IMR-90 (cell line): ENCODE measurements at regions not wholly inside any gene's neighbourhood (a gene's known extent, or its start where the extent isn't known, plus 50 kb on each side); places are given as distances from the start of the nearest gene placed in this dataset.

ENCODE experiments used
- ATAC-seq: fragments of 200-7000 bp; cut with Tn5 transposase; 2 replicates; pipeline ENCODE4 v1.9.1; 2020; ENCODE audit warnings: low read depth, mild to moderate bottlenecking, moderate library complexity
- BruUV-seq: library from RNA; stranded (reverse); fragments of 400-500 nt; replicated peaks from 2 replicates; lab custom pipeline; 2021; lab: Mats Ljungman, UMichigan
- CTCF ChIA-PET: fragments of 300-600 bp; formaldehyde crosslinking; extraction: SDS; loops from one replicate; lab custom pipeline; 2021; ENCODE audit warnings: antibody characterized with exemption; lab: Yijun Ruan, JAX
- POLR2A ChIA-PET: fragments of 300-600 bp; sonication (Branson Sonifier 250); formaldehyde crosslinking; loops from one replicate; lab custom pipeline; 2022; ENCODE audit warnings: antibody characterized with exemption; ENCODE audit not compliant: unreplicated experiment; lab: Charles Lee
- DNase-seq: peaks from one replicate; pipeline ENCODE4 v3.0.0; 2013
- H2AFZ ChIP-seq: replicated peaks from 2 replicates; pipeline ENCODE3; 2013; ENCODE audit warnings: low read length, mild to moderate bottlenecking; ENCODE audit not compliant: poor library complexity
- H2AK5ac ChIP-seq: 2 replicates; pipeline ENCODE4 v1.6.1; 2013; ENCODE audit warnings: low read depth, low read length, inconsistent platforms
- H2AK9ac ChIP-seq: replicated peaks from 2 replicates; pipeline ENCODE3; 2013; ENCODE audit warnings: mild to moderate bottlenecking, low read depth, low read length, moderate library complexity; ENCODE audit not compliant: poor library complexity
- H2BK120ac ChIP-seq: 2 replicates; pipeline ENCODE4 v1.6.1; 2013; ENCODE audit warnings: low read depth, low read length, inconsistent platforms
- H2BK15ac ChIP-seq: 3 replicates; pipeline ENCODE4 v1.6.1; 2013; ENCODE audit warnings: low read depth, low read length, inconsistent platforms
- H2BK20ac ChIP-seq: 2 replicates; pipeline ENCODE4 v1.6.1; 2013; ENCODE audit warnings: low read depth, mild to moderate bottlenecking, inconsistent platforms, low read length, moderate library complexity
- H2BK5ac ChIP-seq: 2 replicates; pipeline ENCODE4 v1.6.1; 2013; ENCODE audit warnings: mild to moderate bottlenecking, low read depth, low read length, inconsistent platforms; ENCODE audit not compliant: poor library complexity, severe bottlenecking
- H3K14ac ChIP-seq: replicated peaks from 2 replicates; pipeline ENCODE4 v1.6.1; 2013; ENCODE audit warnings: low read depth, low read length, inconsistent platforms
- H3K18ac ChIP-seq: 2 replicates; pipeline ENCODE4 v1.6.1; 2013; ENCODE audit warnings: low read depth, low read length, control low read depth
- H3K23ac ChIP-seq: 2 replicates; pipeline ENCODE4 v1.6.1; 2013; ENCODE audit warnings: low read depth, low read length, inconsistent platforms
- H3K27ac ChIP-seq: 2 replicates; pipeline ENCODE4 v1.5.1; 2013; ENCODE audit warnings: mild to moderate bottlenecking, control low read depth, low read length; ENCODE audit not compliant: insufficient read depth
- H3K27me3 ChIP-seq: 2 replicates; pipeline ENCODE4 v1.6.1; 2013; ENCODE audit warnings: low read length; ENCODE audit not compliant: control insufficient read depth, insufficient read depth
- H3K36me3 ChIP-seq: 2 replicates; pipeline ENCODE4 v1.6.1; 2013; ENCODE audit warnings: low read length, mixed read lengths; ENCODE audit not compliant: control insufficient read depth, insufficient read depth
- H3K4ac ChIP-seq: 2 replicates; pipeline ENCODE4 v1.6.1; 2013; ENCODE audit warnings: low read depth, low read length, inconsistent platforms
- H3K4me1 ChIP-seq: 2 replicates; pipeline ENCODE4 v1.6.1; 2013; ENCODE audit warnings: low read length, mixed read lengths; ENCODE audit not compliant: control insufficient read depth, insufficient read depth
- H3K4me2 ChIP-seq: 2 replicates; pipeline ENCODE4 v1.6.1; 2013; ENCODE audit warnings: low read depth, mild to moderate bottlenecking, control low read depth, low read length, moderate library complexity
- H3K4me3 ChIP-seq: 2 replicates; pipeline ENCODE4 v1.5.1; 2013; ENCODE audit warnings: low read depth, mild to moderate bottlenecking, control low read depth, low read length, moderate library complexity; ENCODE audit not compliant: insufficient read depth
- H3K56ac ChIP-seq: 2 replicates; pipeline ENCODE4 v1.6.1; 2013; ENCODE audit warnings: low read length, inconsistent platforms; ENCODE audit not compliant: insufficient read depth; ENCODE audit errors: extremely low read depth
- H3K79me1 ChIP-seq, 2 experiments: 2 replicates each; pipeline ENCODE4 v1.6.1; 2013; ENCODE audit warnings: low read length in 2 of 2, inconsistent platforms in 1 of 2, low read depth in 1 of 2
- H3K9ac ChIP-seq: 2 replicates; pipeline ENCODE4 v1.6.1; 2013; ENCODE audit warnings: low read depth, low read length, control low read depth
- H3K9me1 ChIP-seq: 2 replicates; pipeline ENCODE4 v1.6.1; 2013; ENCODE audit warnings: low read length, inconsistent platforms; ENCODE audit not compliant: insufficient read depth
- H3K9me3 ChIP-seq: 2 replicates; pipeline ENCODE4 v1.6.1; 2013; ENCODE audit warnings: low read length; ENCODE audit not compliant: control insufficient read depth, insufficient read depth
- H4K20me1 ChIP-seq: 2 replicates; pipeline ENCODE4 v1.6.1; 2013; ENCODE audit warnings: low read length, inconsistent platforms; ENCODE audit not compliant: insufficient read depth
- H4K5ac ChIP-seq: 2 replicates; pipeline ENCODE4 v1.6.1; 2013; ENCODE audit warnings: mild to moderate bottlenecking, low read depth, low read length, control low read depth
- H4K8ac ChIP-seq, 2 experiments: 2 replicates each; pipeline ENCODE4 v1.6.1; 2013; ENCODE audit warnings: low read depth in 2 of 2, low read length in 2 of 2, control low read depth in 1 of 2, inconsistent platforms in 1 of 2
- H4K91ac ChIP-seq: 2 replicates; pipeline ENCODE4 v1.6.1; 2013; ENCODE audit warnings: low read depth, low read length, inconsistent platforms; ENCODE audit not compliant: insufficient read depth
- BHLHE40 ChIP-seq: fragments of 150-350 bp; IDR thresholded peaks from 2 replicates; pipeline ENCODE4 v1.6.1; 2016; ENCODE audit warnings: mild to moderate bottlenecking, low read depth, low read length
- CEBPB ChIP-seq: IDR thresholded peaks from 2 replicates; pipeline ENCODE4 v1.6.1; 2012; ENCODE audit warnings: low read depth, low read length, improper control_type of control experiment
- CHD1 ChIP-seq: IDR thresholded peaks from 2 replicates; pipeline ENCODE4 v1.6.1; 2012; ENCODE audit warnings: low read depth, low read length, improper control_type of control experiment
- CTCF ChIP-seq: conservative IDR thresholded peaks from 2 replicates; pipeline ENCODE4 v1.5.1; 2012; ENCODE audit warnings: mild to moderate bottlenecking, low read depth, low read length, improper control_type of control experiment
- ELK1 ChIP-seq: fragments of 150-350 bp; IDR thresholded peaks from 2 replicates; pipeline ENCODE4 v1.6.1; 2016; ENCODE audit warnings: low read depth, mild to moderate bottlenecking, low read length, moderate library complexity, borderline replicate concordance
- MAFK ChIP-seq: IDR thresholded peaks from 2 replicates; pipeline ENCODE4 v1.6.1; 2012; ENCODE audit warnings: low read depth, low read length, improper control_type of control experiment
- MXI1 ChIP-seq: IDR thresholded peaks from 2 replicates; pipeline ENCODE4 v1.6.1; 2012; ENCODE audit warnings: low read depth, mild to moderate bottlenecking, low read length, moderate library complexity, borderline replicate concordance
- NFE2L2 ChIP-seq: fragments of 150-350 bp; IDR thresholded peaks from 2 replicates; pipeline ENCODE4 v1.6.1; 2016; ENCODE audit warnings: low read depth, mild to moderate bottlenecking, low read length
- POLR2A ChIP-seq: IDR thresholded peaks from 2 replicates; pipeline ENCODE4 v1.6.1; 2012; ENCODE audit warnings: mild to moderate bottlenecking, low read depth, low read length
- RAD21 ChIP-seq: IDR thresholded peaks from 2 replicates; pipeline ENCODE4 v1.6.1; 2012; ENCODE audit warnings: low read length, improper control_type of control experiment
- SMC3 ChIP-seq: fragments of 150-350 bp; IDR thresholded peaks from 2 replicates; pipeline ENCODE4 v1.6.1; 2016; ENCODE audit warnings: low read depth, mild to moderate bottlenecking, antibody characterized with exemption, low read length, moderate library complexity
- USF2 ChIP-seq: fragments of 150-350 bp; IDR thresholded peaks from 2 replicates; pipeline ENCODE4 v1.6.1; 2017; ENCODE audit warnings: mild to moderate bottlenecking, antibody characterized with exemption, low read length, low read depth
- WGBS, 2 experiments: methylation state at CpG; one replicate each; pipeline versions ENCODE4 v1.1.5 to v1.1.7; 2013; ENCODE audit warnings: missing lambda C conversion rate in 2 of 2; ENCODE audit not compliant: insufficient read length in 1 of 2; ENCODE audit errors: extremely low coverage in 2 of 2; 5-methylcytosine and 5-hydroxymethylcytosine counted together
- dilution Hi-C: fragments of 300-500 bp; cut with HindIII; formaldehyde crosslinking; loops from one replicate; pipeline ENCODE4 v1.14.3; 2018; ENCODE audit warnings: low sequenced_read_pairs; ENCODE audit not compliant: unreplicated experiment
- in situ Hi-C: fragments of 300-500 bp; cut with MboI; formaldehyde crosslinking; loops from 3 replicates; pipeline ENCODE4 v1.14.3; 2019; ENCODE audit warnings: low sequenced_read_pairs, inconsistent platforms, mixed read lengths
- intact Hi-C: fragments of 100-400 bp; cut with micrococcal nuclease; formaldehyde crosslinking; loops from 2 replicates; pipeline ENCODE4 v1.10.0; 2022

- intact Hi-C loops, result no loop called here
- Histone ChIP-seq H4K20me1 (no peaks in the 10 kb centered on the region), H3K9me1 (no peaks in the 10 kb centered on the region), H3K9me3 (no peaks in the 10 kb centered on the region), H4K5ac (no peak overlapping the region), H3K36me3 (no peaks in the 10 kb centered on the region), H4K8ac (no peak overlapping the region), H2AK9ac (no peak overlapping the region), H3K4me3 (no peak overlapping the region), H3K4me2 (no peak overlapping the region), H2AFZ (no peak overlapping the region), H3K14ac (no peak overlapping the region), H3K23ac (no peak overlapping the region), H3K9ac (no peak overlapping the region), H2BK20ac (no peak overlapping the region), H3K18ac (no peak overlapping the region), H3K56ac (no peak overlapping the region), H3K4me1 (peaks cover 1% of the 10 kb centered on the region; the same call in 1 of the 2 replicates), H3K4ac (no peak overlapping the region), H4K91ac (no peak overlapping the region), H3K79me1 (no peaks in the 10 kb centered on the region), H2BK15ac (no peak overlapping the region), H3K27ac (no peak overlapping the region), H2BK5ac (no peak overlapping the region), H2AK5ac (no peak overlapping the region), H2BK120ac (no peak overlapping the region), H3K27me3 (no peaks in the 10 kb centered on the region)
- DNase-seq, result no peak
- BruUV-seq, result no TSS peak
- POLR2A ChIA-PET, result no interaction called here
- TF ChIP-seq USF2 (no peak), NFE2L2 (no peak), CEBPB (no peak), RAD21 (no peak), BHLHE40 (no peak), MAFK (no peak), ELK1 (no peak), MXI1 (no peak), CHD1 (no peak), CTCF (no peak), SMC3 (no peak), POLR2A (no peak)
- in situ Hi-C loops, result no loop called here
- dilution Hi-C loops, result no loop called here
- ATAC-seq, result no peak
- CTCF ChIA-PET, result no interaction called here
- no CpG with 5 or more reads among the region's 1 CpG for WGBS, 2 experiments
These were observed 95.0 kb upstream of the PCSK1 start for GRCh38 chr5:96527768-96528661.
